Breast epithelium (tissue), 3 donors: ENCODE measurements at regions not wholly inside any gene's neighbourhood (a gene's known extent, or its start where the extent isn't known, plus 50 kb on each side); places are given as distances from the start of the nearest gene placed in this dataset.

ENCODE experiments used
- POLR2A ChIP-seq: fragments of 450-650 bp; IDR thresholded peaks from one replicate; pipeline ENCODE4 v1.6.1; 2016; ENCODE audit warnings: antibody characterized with exemption, mild to moderate bottlenecking, moderate library complexity
- POLR2AphosphoS5 ChIP-seq, 3 donors: sonication (generic); formaldehyde crosslinking; IDR thresholded peaks; one replicate each; pipeline ENCODE4 v1.6.1; 2017; ENCODE audit warnings: antibody characterized with exemption in 3 of 3
- TF ChIP-seq, protein P1 (sequence below), 3 donors: fragments of 450-650 bp; IDR thresholded peaks; one replicate each; pipeline ENCODE4 v1.5.1; 2016 to 2017; ENCODE audit warnings: antibody characterized with exemption in 3 of 3, mild to moderate bottlenecking in 3 of 3, moderate library complexity in 3 of 3

- TF ChIP-seq POLR2AphosphoS5 (IDR thresholded peaks at IDR 0.05) = no peak
- no peak for TF ChIP-seq POLR2A
- TF ChIP-seq, protein P1, sequence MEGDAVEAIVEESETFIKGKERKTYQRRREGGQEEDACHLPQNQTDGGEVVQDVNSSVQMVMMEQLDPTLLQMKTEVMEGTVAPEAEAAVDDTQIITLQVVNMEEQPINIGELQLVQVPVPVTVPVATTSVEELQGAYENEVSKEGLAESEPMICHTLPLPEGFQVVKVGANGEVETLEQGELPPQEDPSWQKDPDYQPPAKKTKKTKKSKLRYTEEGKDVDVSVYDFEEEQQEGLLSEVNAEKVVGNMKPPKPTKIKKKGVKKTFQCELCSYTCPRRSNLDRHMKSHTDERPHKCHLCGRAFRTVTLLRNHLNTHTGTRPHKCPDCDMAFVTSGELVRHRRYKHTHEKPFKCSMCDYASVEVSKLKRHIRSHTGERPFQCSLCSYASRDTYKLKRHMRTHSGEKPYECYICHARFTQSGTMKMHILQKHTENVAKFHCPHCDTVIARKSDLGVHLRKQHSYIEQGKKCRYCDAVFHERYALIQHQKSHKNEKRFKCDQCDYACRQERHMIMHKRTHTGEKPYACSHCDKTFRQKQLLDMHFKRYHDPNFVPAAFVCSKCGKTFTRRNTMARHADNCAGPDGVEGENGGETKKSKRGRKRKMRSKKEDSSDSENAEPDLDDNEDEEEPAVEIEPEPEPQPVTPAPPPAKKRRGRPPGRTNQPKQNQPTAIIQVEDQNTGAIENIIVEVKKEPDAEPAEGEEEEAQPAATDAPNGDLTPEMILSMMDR (IDR thresholded peaks at IDR 0.05) = no peak
These were observed 115.8 kb upstream of the MAOA start for GRCh38 chrX:43540318-43540717.
